HT-29 (cell line): ENCODE measurements at regions not wholly inside any gene's neighbourhood (a gene's known extent, or its start where the extent isn't known, plus 50 kb on each side); places are given as distances from the start of the nearest gene placed in this dataset.
"Not testable (repeated sequence)": the region's sequence is repeated elsewhere in the genome, so short reads cannot be mapped to it uniquely, and the experiment has no call there.

Experiments used
- DNase-seq: peaks from one replicate; pipeline ENCODE4 v3.0.0-alpha.2; 2015; ENCODE audit warnings: low spot score

- no peak for DNase-seq
Observed at GRCh38 chr3:124043023-124043422, 51.1 kb upstream of the ROPN1 start.

DNA sequence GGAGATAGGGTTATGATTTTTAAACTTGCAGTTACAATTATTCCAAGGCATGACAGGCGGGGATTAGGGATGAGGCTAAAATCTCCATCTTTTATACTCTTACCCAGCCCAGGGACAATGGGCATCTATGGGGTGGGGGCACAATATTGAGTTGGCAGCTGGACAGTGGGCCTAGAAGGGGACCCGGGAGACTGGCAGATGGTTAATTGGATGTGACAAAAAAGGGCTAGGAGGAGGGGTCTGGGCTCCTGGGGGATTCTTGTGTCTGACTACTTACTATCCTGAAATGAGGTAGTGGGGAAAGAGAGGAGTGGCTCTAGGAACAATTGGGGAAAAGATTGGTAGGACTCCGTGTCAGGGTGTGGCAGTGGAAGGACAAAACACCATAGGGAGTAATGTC lies 53.0 kb upstream of the ROPN1 start:
- no peak for DNase-seq

DNA sequence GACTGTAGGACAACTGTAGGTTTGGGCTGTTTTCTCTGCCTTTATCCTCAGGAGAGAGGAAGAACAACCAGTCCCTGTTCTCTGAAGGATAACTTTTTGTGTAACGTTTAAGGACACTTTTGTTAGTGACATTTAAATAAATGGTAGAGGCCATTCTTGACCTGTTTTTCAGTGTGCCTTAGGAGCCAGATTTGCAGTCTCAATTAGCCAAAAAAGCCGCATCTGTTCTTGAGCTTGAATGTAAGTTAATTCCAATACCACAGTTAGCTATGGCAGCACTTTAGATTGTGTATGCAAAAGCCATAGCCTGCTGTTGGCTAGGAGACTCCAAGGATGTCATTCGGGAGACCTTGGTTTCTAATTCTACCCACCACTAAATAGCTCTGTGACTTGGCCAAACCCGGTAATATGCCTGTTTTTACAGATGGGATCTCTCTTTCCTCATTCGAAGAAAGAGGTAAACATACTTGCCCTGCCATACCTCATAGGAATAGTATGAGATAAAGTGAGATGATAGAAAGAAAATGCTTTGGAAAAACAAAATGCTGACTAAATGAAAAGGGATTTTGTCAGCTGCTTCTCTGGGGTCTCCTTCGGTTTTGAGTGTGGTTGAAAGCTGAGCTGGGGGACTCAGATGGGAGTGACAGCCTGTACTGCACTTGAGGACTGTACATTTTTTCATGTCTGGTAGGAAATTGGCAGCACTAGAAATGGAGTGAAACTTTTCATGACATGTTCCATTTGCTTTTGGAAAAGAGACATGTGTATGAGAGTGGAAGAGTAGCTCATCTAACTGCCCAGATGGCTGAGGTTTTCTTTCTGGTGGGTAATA lies 57.3 kb upstream of the ROPN1 start:
- DNase-seq = no peak

- no peak for DNase-seq
Observed at GRCh38 chr3:124051636-124052035, 59.7 kb upstream of the ROPN1 start.

- no peak for DNase-seq
Observed at GRCh38 chr3:124053871-124054270, 61.9 kb upstream of the ROPN1 start.

DNA sequence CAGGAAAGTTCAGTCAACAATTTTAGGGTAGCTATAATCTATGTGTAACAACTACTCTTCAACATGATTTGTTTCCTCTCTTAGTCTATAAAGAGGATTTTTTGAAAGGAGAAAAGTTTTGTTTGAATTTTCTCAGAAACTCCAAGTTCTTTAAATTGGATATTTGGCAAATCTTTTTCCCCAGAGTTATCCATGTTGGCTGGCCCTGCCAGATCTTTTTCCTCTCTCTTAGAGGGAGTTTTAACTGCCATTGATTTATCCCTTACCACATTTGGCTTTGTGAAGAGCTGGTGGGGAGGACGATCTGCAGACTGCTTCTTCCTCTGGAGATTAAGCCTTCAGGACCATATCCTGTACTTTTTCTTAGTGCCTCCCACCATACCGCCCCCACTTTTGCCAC lies 64.9 kb upstream of the ROPN1 start:
- no peak for DNase-seq

- DNase-seq = no peak
Observed at GRCh38 chr3:124057420-124057819, 65.5 kb upstream of the ROPN1 start.

DNA sequence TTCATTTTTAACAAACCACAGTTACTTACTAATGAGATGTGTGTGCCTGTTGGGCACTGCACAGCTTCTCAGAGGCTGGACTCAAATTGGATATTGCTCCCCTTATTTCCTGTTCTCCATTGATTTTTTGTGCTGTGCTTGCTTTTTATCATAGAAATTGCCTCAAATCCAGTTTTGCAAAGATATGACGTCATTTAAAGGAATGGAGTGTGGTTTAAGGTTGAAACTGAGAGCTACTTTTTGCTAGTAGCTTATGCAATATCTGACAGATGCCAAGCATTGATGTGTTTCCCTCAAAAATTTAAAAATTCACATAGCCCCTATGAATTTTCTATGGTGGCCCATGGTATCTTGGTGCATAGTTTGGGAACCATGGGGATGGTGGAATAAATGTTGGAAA lies 67.7 kb upstream of the ROPN1 start:
- DNase-seq = no peak

GRCh38 chr3:124063197-124063909 lies 71.4 kb upstream of the ROPN1 start:
- DNase-seq = no peak

DNA sequence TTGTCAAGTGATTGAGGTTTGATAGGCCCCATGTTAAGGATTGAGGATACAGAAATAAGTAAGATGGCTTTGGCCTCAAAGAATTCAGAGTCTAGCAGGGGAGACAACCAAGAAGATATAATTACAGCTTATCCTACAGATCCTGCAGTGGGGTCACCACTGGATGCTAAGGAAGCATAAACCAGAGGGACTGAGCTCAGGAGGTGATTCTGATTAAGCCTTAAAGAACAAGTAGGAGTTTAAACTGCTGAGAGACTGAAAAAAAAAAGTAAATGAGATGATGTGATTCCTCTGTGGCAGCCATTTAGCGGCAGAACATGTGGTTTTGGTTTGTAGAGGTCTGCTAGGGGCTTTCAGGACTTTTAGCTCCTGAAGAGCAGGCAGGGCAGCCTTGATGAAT lies 72.1 kb upstream of the ROPN1 start:
- no peak for DNase-seq

GRCh38 chr3:124066543-124066942 lies 74.6 kb upstream of the ROPN1 start:
- not testable (repeated sequence) for DNase-seq

- DNase-seq = not testable (repeated sequence)
Observed at GRCh38 chr3:124069706-124070105, 77.8 kb upstream of the ROPN1 start.

DNA sequence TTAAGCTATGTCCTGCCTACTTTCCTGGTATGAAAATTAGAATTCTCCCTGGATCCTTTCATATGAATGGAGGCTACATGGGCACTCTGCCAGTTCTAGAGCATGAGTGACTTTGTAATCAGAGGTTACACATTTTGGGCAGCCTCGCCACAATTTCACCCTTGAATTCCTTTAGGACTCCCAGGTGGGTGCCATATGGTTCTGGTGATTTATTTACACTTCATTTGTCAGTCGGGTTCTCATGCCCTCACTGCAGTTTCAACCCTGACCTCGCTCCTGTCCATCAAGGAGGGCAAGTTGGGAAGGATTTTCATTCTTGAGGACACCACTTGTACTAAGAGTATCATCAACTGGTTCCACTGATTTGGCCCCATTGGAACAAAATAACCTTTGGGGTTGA lies 83.2 kb upstream of the ROPN1 start:
- DNase-seq = not testable (repeated sequence)

- DNase-seq = no peak
Observed at GRCh38 chr3:124075753-124076152, 83.8 kb upstream of the ROPN1 start.

DNA sequence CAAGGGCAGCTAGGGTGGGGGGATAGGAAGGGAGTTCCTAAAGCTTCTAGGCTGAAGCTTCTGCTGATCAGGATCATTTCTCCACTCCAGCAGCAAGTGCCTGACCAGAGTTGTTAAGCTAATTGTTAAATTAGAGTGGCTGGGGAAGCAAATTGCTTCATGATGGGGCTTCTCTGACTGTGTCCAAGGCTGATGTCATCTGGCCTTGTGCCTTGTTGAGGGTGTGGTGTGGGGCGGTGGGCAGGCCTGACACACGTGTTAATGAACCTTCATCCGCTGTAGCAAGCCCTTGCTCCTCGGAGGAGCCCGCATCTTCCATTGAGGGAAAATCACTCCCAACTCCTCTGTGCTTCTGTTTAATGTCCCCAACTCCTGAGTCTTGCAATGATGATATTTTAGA lies 84.3 kb upstream of the ROPN1 start:
- DNase-seq = no peak

DNA sequence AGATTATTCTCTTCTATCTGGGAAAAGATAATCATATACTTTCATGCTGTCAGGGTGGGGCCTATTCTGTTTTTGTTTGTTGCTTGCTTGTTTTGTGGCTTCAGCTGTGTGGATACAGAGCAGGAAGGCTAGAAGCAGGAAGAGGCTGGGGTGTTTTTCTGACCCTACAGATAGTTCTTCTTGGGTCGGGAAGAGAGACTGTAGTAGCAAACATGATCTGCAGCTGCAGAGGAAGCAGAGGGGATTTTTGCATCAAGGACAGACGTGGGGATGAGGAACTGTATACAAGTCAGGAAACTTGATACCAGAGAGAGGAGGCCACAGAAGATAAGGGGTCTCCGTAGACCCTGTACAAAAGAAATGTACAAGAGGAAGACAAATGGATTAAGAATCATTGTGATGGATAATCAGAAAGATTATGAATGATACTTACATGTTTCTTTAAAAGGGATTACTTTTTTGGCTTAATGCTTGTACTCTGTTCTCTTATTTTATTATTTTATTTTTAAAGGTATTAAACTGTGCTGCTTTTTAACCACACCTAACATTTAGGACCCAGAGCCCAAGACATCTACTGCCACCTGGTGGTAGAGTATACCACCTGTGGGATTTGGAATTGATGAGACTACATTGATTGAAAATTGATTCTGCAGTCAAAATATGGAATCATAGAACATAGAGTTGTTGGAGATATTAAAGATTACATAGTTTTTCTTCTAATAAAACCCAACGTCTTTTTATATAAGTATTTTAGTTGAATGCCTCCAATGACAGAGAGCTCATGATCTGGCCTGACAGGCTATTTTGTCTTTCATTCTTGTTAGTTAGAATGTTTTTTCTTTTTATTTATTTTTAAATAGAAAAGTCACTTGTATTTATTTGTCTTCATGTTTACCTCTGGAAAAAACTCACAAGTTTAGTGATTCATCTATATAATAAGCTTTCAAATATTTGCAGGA lies 87.3 kb upstream of the ROPN1 start:
- DNase-seq = peak; percentile 77

- no peak for DNase-seq
Observed at GRCh38 chr3:124079912-124080276, 88.0 kb upstream of the ROPN1 start.

- no peak for DNase-seq
Observed at GRCh38 chr3:124082343-124082742, 90.4 kb upstream of the ROPN1 start.

- no peak for DNase-seq
Observed at GRCh38 chr3:124084022-124084881, 92.3 kb upstream of the ROPN1 start.

GRCh38 chr3:124088801-124089200 lies 96.9 kb upstream of the ROPN1 start:
- DNase-seq = no peak

- DNase-seq = no peak
Observed at GRCh38 chr3:124089214-124089613, 97.3 kb upstream of the ROPN1 start.
